Uterus (tissue), 3 donors: ENCODE measurements at regions not wholly inside any gene's neighbourhood (a gene's known extent, or its start where the extent isn't known, plus 50 kb on each side); places are given as distances from the start of the nearest gene placed in this dataset.
"Not testable (repeated sequence)": the region's sequence is repeated elsewhere in the genome, so short reads cannot be mapped to it uniquely, and the experiment has no call there.

ENCODE experiments used
- DNase-seq, 2 donors: peaks; one replicate each; pipeline ENCODE4 v3.0.0-alpha.2; 2019 to 2020
- H3K27ac ChIP-seq, 2 donors: fragments of 200-600 bp; sonication (generic); 1 replicate in 1 of 2; 2 replicates in 1 of 2; pipeline ENCODE4 v1.5.1; 2016 to 2018
- H3K27me3 ChIP-seq, 2 donors: fragments of 200-600 bp; sonication (generic); one replicate each; pipeline ENCODE4 v1.5.1; 2018 to 2019; ENCODE audit warnings: control low read depth in 1 of 2
- H3K36me3 ChIP-seq, 2 donors: fragments of 200-600 bp; sonication (generic); one replicate each; pipeline ENCODE4 v1.5.1; 2019; ENCODE audit warnings: control low read depth in 1 of 2
- H3K4me1 ChIP-seq, 2 donors: fragments of 200-600 bp; sonication (generic); one replicate each; pipeline ENCODE4 v1.5.1; 2018 to 2019; ENCODE audit warnings: control low read depth in 1 of 2
- H3K4me3 ChIP-seq, 2 donors: fragments of 200-600 bp; sonication (generic); 1 replicate in 1 of 2; 2 replicates in 1 of 2; pipeline ENCODE4 v1.5.1; 2018 to 2019; ENCODE audit warnings: mild to moderate bottlenecking in 1 of 2
- H3K9me3 ChIP-seq, 2 donors: fragments of 200-600 bp; sonication (generic); one replicate each; pipeline ENCODE4 v1.5.1; 2019; ENCODE audit warnings: control low read depth in 1 of 2
- CTCF ChIP-seq, 4 experiments: fragments of 200-600 bp in 2 of 4; fragments of 450-650 bp in 2 of 4; sonication (generic) in 2 of 4; IDR thresholded peaks; one replicate each; pipeline ENCODE4 v1.5.1; 2016 to 2019; ENCODE audit warnings: antibody characterized with exemption in 4 of 4, mild to moderate bottlenecking in 2 of 4, moderate library complexity in 1 of 4
- POLR2A ChIP-seq, 2 donors: fragments of 450-650 bp; IDR thresholded peaks; one replicate each; pipeline ENCODE4 v1.6.1; 2016; ENCODE audit warnings: antibody characterized with exemption in 2 of 2, mild to moderate bottlenecking in 1 of 2, moderate library complexity in 1 of 2
- intact Hi-C: fragments of 100-400 bp; cut with DNase I; formaldehyde crosslinking; loops from one replicate; pipeline ENCODE4 v1.15.1; 2023; ENCODE audit warnings: low total_unique reads
- donor health status: DM: yes; HTN: yes; CAD: no.

- H3K27me3 ChIP-seq: no peaks in the 10 kb centered on the region
- DNase-seq: no peak
- TF ChIP-seq POLR2A (IDR thresholded peaks at IDR 0.05) (no peak), CTCF (IDR thresholded peaks at IDR 0.05) (no peak)
- H3K36me3 ChIP-seq: no peaks in the 10 kb centered on the region
- H3K9me3 ChIP-seq: no peaks in the 10 kb centered on the region
- intact Hi-C loops: no loop called here
- no peak overlapping the region for H3K27ac ChIP-seq
- no peaks in the 10 kb centered on the region for H3K4me1 ChIP-seq
- no peak overlapping the region for H3K4me3 ChIP-seq
These were observed 755.9 kb upstream of the MEF2C start for GRCh38 chr5:89638871-89639270.

- H3K27me3 ChIP-seq, H3K4me1 ChIP-seq, H3K4me3 ChIP-seq, H3K27ac ChIP-seq, DNase-seq, H3K9me3 ChIP-seq, H3K36me3 ChIP-seq, intact Hi-C loops: not testable (repeated sequence)
These were observed 751.2 kb upstream of the MEF2C start for GRCh38 chr5:89634176-89634575.

- H3K27me3 ChIP-seq, H3K4me1 ChIP-seq, H3K4me3 ChIP-seq: not testable (repeated sequence)
These were observed 747.1 kb upstream of the MEF2C start for GRCh38 chr5:89630064-89630463.

GRCh38 chr5:89628876-89629635 lies 746.1 kb upstream of the MEF2C start:
- intact Hi-C loops: no loop called here
- TF ChIP-seq POLR2A (IDR thresholded peaks at IDR 0.05): no peak
- TF ChIP-seq CTCF (IDR thresholded peaks at IDR 0.05): no peak
- Histone ChIP-seq H3K36me3 (no peaks in the 10 kb centered on the region), H3K9me3 (no peaks in the 10 kb centered on the region), H3K4me3 (no peak overlapping the region), H3K4me1 (no peaks in the 10 kb centered on the region), H3K27ac (no peak overlapping the region), H3K27me3 (no peaks in the 10 kb centered on the region)
- DNase-seq: no peak

More at GRCh38 chr5:89630064-89630463, 747.1 kb upstream of the MEF2C start:
- H3K36me3 ChIP-seq, H3K9me3 ChIP-seq, intact Hi-C loops, DNase-seq, H3K27ac ChIP-seq: not testable (repeated sequence)

GRCh38 chr5:89615839-89616518 lies 733.0 kb upstream of the MEF2C start:
- intact Hi-C loops: no loop called here
- H3K4me3 ChIP-seq: no peak overlapping the region
- no peaks in the 10 kb centered on the region for H3K36me3 ChIP-seq
- no peaks in the 10 kb centered on the region for H3K9me3 ChIP-seq
- H3K4me1 ChIP-seq: no peaks in the 10 kb centered on the region
- H3K27me3 ChIP-seq: no peaks in the 10 kb centered on the region
- no peak for TF ChIP-seq POLR2A (IDR thresholded peaks at IDR 0.05)
- no peak for TF ChIP-seq CTCF (IDR thresholded peaks at IDR 0.05)
- no peak overlapping the region for H3K27ac ChIP-seq
- no peak for DNase-seq

GRCh38 chr5:89613222-89613956 lies 730.4 kb upstream of the MEF2C start:
- H3K4me1 ChIP-seq: no peaks in the 10 kb centered on the region
- intact Hi-C loops: no loop called here
- DNase-seq: no peak
- no peaks in the 10 kb centered on the region for H3K36me3 ChIP-seq
- TF ChIP-seq POLR2A (IDR thresholded peaks at IDR 0.05): no peak
- no peak for TF ChIP-seq CTCF (IDR thresholded peaks at IDR 0.05)
- H3K27me3 ChIP-seq: no peaks in the 10 kb centered on the region
- no peaks in the 10 kb centered on the region for H3K9me3 ChIP-seq
- H3K4me3 ChIP-seq: no peak overlapping the region
- no peak overlapping the region for H3K27ac ChIP-seq
